HEK293T (cell line): ENCODE measurements at regions not wholly inside any gene's neighbourhood (a gene's known extent, or its start where the extent isn't known, plus 50 kb on each side); places are given as distances from the start of the nearest gene placed in this dataset.

ENCODE experiments used
- BHLHE40 ChIP-seq: fragments of 450-650 bp; IDR thresholded peaks from 2 replicates; pipeline ENCODE4 v1.6.1; 2016; ENCODE audit warnings: mild to moderate bottlenecking, moderate library complexity, borderline replicate concordance
- CTBP1 ChIP-seq: fragments of 450-650 bp; IDR thresholded peaks from 2 replicates; pipeline ENCODE4 v1.6.1; 2016; ENCODE audit warnings: borderline replicate concordance
- ELF4 ChIP-seq: fragments of 450-650 bp; IDR thresholded peaks from 2 replicates; pipeline ENCODE4 v1.6.1; 2017; ENCODE audit warnings: antibody characterized with exemption
- FOXA1 ChIP-seq: fragments of 450-650 bp; IDR thresholded peaks from 2 replicates; pipeline ENCODE4 v1.6.1; 2016; ENCODE audit warnings: mild to moderate bottlenecking
- FOXK2 ChIP-seq: fragments of 450-650 bp; IDR thresholded peaks from 2 replicates; pipeline ENCODE4 v1.6.1; 2016; ENCODE audit warnings: mild to moderate bottlenecking
- FOXM1 ChIP-seq: fragments of 450-650 bp; IDR thresholded peaks from 2 replicates; pipeline ENCODE4 v1.6.1; 2017; ENCODE audit warnings: mild to moderate bottlenecking, borderline replicate concordance
- LEF1 ChIP-seq: fragments of 450-650 bp; IDR thresholded peaks from 2 replicates; pipeline ENCODE4 v1.6.1; 2017; ENCODE audit warnings: mild to moderate bottlenecking, borderline replicate concordance
- SP1 ChIP-seq: fragments of 450-650 bp; IDR thresholded peaks from 2 replicates; pipeline ENCODE4 v1.6.1; 2017
- SUZ12 ChIP-seq: fragments of 450-650 bp; IDR thresholded peaks from 2 replicates; pipeline ENCODE4 v1.6.1; 2016; ENCODE audit warnings: mild to moderate bottlenecking
- TARDBP ChIP-seq: fragments of 450-650 bp; IDR thresholded peaks from 2 replicates; pipeline ENCODE4 v1.6.1; 2016
- ZNF384 ChIP-seq: fragments of 450-650 bp; IDR thresholded peaks from 2 replicates; pipeline ENCODE4 v1.6.1; 2016

- TF ChIP-seq FOXK2 (no peak), ZNF384 (no peak), ELF4 (no peak), FOXM1 (no peak), SUZ12 (no peak), CTBP1 (no peak), FOXA1 (no peak), BHLHE40 (no peak), LEF1 (no peak), SP1 (no peak), TARDBP (no peak)
Measured at GRCh38 chr10:43795093-43795492, 146.4 kb upstream of the ZNF32 start.
